ENCODE measurements at regions not wholly inside any gene's neighbourhood (a gene's known extent, or its start where the extent isn't known, plus 50 kb on each side); places are given as distances from the start of the nearest gene placed in this dataset.

DNA sequence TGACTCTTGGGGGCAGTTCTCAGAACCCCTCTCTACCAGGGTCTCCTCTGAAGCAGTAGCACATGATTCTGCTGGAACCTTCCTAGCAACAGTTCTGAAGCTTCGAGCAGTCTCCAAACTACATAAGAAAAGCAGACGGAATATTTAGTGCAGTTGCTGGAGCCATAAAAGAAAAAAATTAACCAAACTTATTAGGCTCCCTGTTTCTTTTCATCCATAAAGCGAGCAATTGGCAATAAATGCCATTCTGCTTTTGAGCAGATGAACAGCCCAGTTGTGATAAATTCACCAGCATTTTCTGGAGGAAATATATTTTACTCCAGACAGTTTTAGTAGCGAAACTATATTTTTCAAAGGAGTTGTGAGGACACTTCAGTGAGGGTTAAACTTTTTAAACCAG lies 250.1 kb upstream of the BOD1L1 start (continued):
- TF ChIP-seq MEF2A (IDR thresholded peaks at IDR 0.05; ENCODE audit: borderline replicate concordance, low read depth) (no peak), TCF12 (IDR thresholded peaks at IDR 0.05) (no peak), TAF1 (IDR thresholded peaks at IDR 0.05; ENCODE audit: borderline replicate concordance, low read depth, low read length) (no peak), EZH2phosphoT487 (IDR thresholded peaks at IDR 0.05; ENCODE audit: borderline replicate concordance, low read depth) (no peak), POLR2AphosphoS5 (IDR thresholded peaks at IDR 0.05; ENCODE audit: low read depth, low read length) (no peak)

DNA sequence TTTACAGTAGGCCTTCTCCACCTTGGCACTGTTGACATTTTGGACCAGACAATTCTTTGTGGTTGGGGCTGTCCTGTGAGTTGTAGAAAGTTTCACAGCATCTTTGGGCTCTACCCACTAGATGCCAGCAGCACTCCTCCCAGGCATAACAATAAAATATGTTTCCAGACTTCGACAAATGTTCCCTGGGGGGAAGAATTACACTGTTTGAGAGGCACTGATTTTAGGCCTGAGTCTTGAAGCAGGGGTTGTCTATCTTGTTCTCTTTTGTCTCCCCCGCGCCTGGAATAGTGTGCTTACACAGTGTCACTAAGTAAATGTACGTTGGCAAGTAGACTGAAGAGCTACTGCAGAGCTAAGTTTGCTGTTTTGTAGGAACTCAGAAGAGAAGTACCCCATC lies 254.4 kb upstream of the BOD1L1 start:
- WGBS (ENCODE audit: low lambda C conversion rate) = 87% methylated on average over 4 of the region's 4 CpGs
- no peaks in the 10 kb centered on the region for H3K79me2 ChIP-seq (ENCODE audit: insufficient read depth)
- H3K4me1 ChIP-seq (ENCODE audit: control insufficient read depth in 1 of 2, insufficient read depth in 2 of 2, low read depth in 1 of 2, low read length in 1 of 2) = peaks cover 0 to 7% of the 10 kb centered on the region in 2 experiments; a peak in 1 of 4 replicates
- no peaks in the 10 kb centered on the region for H4K20me1 ChIP-seq (ENCODE audit: insufficient read depth)
- no peak overlapping the region for H2AFZ ChIP-seq (ENCODE audit: low read depth)
- DNase-seq = no peak
- H3K4me3 ChIP-seq (ENCODE audit: low read depth in 2 of 2, low read length in 1 of 2) = no peak overlapping the region
- no peaks in the 10 kb centered on the region for H3K36me3 ChIP-seq (replicated peaks in 1 of 2; ENCODE audit: control insufficient read depth in 1 of 2, insufficient read depth in 2 of 2, low read length in 1 of 2)
- TF ChIP-seq GATA2 (CRISPR knock-in tag; IDR thresholded peaks at IDR 0.05) (no peak), RXRA (IDR thresholded peaks at IDR 0.05; ENCODE audit: borderline replicate concordance, low read depth) (no peak), RAD21 (IDR thresholded peaks at IDR 0.05; ENCODE audit: low read length) (peak; percentile 36), FOSL2 (IDR thresholded peaks at IDR 0.05; ENCODE audit: borderline replicate concordance, low read depth) (no peak), EZH2phosphoT487 (IDR thresholded peaks at IDR 0.05; ENCODE audit: borderline replicate concordance, low read depth) (no peak), RFX5 (IDR thresholded peaks at IDR 0.05; ENCODE audit: low read length) (no peak), EP300 (IDR thresholded peaks at IDR 0.05; ENCODE audit: borderline replicate concordance in 1 of 2, low read depth in 1 of 2, low read length in 1 of 2) (no peak), NFIC (IDR thresholded peaks at IDR 0.05; ENCODE audit: borderline replicate concordance) (no peak), TAF1 (IDR thresholded peaks at IDR 0.05; ENCODE audit: borderline replicate concordance, low read depth, low read length) (no peak), SMC3 (IDR thresholded peaks at IDR 0.05; ENCODE audit: low read depth, low read length) (no peak)
- TF ChIP-seq, protein P1, sequence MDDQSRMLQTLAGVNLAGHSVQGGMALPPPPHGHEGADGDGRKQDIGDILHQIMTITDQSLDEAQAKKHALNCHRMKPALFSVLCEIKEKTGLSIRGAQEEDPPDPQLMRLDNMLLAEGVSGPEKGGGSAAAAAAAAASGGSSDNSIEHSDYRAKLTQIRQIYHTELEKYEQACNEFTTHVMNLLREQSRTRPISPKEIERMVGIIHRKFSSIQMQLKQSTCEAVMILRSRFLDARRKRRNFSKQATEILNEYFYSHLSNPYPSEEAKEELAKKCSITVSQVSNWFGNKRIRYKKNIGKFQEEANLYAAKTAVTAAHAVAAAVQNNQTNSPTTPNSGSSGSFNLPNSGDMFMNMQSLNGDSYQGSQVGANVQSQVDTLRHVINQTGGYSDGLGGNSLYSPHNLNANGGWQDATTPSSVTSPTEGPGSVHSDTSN (IDR thresholded peaks at IDR 0.05) = no peak
- TF ChIP-seq, protein P2, sequence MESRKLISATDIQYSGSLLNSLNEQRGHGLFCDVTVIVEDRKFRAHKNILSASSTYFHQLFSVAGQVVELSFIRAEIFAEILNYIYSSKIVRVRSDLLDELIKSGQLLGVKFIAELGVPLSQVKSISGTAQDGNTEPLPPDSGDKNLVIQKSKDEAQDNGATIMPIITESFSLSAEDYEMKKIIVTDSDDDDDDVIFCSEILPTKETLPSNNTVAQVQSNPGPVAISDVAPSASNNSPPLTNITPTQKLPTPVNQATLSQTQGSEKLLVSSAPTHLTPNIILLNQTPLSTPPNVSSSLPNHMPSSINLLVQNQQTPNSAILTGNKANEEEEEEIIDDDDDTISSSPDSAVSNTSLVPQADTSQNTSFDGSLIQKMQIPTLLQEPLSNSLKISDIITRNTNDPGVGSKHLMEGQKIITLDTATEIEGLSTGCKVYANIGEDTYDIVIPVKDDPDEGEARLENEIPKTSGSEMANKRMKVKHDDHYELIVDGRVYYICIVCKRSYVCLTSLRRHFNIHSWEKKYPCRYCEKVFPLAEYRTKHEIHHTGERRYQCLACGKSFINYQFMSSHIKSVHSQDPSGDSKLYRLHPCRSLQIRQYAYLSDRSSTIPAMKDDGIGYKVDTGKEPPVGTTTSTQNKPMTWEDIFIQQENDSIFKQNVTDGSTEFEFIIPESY (IDR thresholded peaks at IDR 0.05; ENCODE audit: borderline replicate concordance, low read depth) = no peak
- TF ChIP-seq, protein P3, sequence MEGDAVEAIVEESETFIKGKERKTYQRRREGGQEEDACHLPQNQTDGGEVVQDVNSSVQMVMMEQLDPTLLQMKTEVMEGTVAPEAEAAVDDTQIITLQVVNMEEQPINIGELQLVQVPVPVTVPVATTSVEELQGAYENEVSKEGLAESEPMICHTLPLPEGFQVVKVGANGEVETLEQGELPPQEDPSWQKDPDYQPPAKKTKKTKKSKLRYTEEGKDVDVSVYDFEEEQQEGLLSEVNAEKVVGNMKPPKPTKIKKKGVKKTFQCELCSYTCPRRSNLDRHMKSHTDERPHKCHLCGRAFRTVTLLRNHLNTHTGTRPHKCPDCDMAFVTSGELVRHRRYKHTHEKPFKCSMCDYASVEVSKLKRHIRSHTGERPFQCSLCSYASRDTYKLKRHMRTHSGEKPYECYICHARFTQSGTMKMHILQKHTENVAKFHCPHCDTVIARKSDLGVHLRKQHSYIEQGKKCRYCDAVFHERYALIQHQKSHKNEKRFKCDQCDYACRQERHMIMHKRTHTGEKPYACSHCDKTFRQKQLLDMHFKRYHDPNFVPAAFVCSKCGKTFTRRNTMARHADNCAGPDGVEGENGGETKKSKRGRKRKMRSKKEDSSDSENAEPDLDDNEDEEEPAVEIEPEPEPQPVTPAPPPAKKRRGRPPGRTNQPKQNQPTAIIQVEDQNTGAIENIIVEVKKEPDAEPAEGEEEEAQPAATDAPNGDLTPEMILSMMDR (IDR thresholded peaks at IDR 0.05) = peak; percentile 42
- TF ChIP-seq, protein P4, sequence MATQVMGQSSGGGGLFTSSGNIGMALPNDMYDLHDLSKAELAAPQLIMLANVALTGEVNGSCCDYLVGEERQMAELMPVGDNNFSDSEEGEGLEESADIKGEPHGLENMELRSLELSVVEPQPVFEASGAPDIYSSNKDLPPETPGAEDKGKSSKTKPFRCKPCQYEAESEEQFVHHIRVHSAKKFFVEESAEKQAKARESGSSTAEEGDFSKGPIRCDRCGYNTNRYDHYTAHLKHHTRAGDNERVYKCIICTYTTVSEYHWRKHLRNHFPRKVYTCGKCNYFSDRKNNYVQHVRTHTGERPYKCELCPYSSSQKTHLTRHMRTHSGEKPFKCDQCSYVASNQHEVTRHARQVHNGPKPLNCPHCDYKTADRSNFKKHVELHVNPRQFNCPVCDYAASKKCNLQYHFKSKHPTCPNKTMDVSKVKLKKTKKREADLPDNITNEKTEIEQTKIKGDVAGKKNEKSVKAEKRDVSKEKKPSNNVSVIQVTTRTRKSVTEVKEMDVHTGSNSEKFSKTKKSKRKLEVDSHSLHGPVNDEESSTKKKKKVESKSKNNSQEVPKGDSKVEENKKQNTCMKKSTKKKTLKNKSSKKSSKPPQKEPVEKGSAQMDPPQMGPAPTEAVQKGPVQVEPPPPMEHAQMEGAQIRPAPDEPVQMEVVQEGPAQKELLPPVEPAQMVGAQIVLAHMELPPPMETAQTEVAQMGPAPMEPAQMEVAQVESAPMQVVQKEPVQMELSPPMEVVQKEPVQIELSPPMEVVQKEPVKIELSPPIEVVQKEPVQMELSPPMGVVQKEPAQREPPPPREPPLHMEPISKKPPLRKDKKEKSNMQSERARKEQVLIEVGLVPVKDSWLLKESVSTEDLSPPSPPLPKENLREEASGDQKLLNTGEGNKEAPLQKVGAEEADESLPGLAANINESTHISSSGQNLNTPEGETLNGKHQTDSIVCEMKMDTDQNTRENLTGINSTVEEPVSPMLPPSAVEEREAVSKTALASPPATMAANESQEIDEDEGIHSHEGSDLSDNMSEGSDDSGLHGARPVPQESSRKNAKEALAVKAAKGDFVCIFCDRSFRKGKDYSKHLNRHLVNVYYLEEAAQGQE (IDR thresholded peaks at IDR 0.05; ENCODE audit: low read depth, low read length) = no peak
- H3K9ac ChIP-seq = no peak overlapping the region
- ChIA-PET CTCF (no interaction called here), POLR2A (no interaction called here)
- no peak overlapping the region for H3K27ac ChIP-seq (ENCODE audit: low read depth in 2 of 2, low read length in 1 of 2)
- no peaks in the 10 kb centered on the region for H3K9me2 ChIP-seq
- no peaks in the 10 kb centered on the region for H3K27me3 ChIP-seq (ENCODE audit: insufficient read depth)
- no peak overlapping the region for H3K4me2 ChIP-seq
- no peaks in the 10 kb centered on the region for H3F3A ChIP-seq (replicated peaks; ENCODE audit: insufficient read depth)
- H3K9me3 ChIP-seq = no peaks in the 10 kb centered on the region

All from SK-N-SH (cell line).